ENCODE measurements at regions not wholly inside any gene's neighbourhood (a gene's known extent, or its start where the extent isn't known, plus 50 kb on each side); places are given as distances from the start of the nearest gene placed in this dataset.

GRCh38 chr19:29305268-29305667 lies 92.3 kb upstream of the UQCRFS1 start:
- TF ChIP-seq MAX (IDR thresholded peaks at IDR 0.05) = no peak
- no peak for TF ChIP-seq TAF1 (IDR thresholded peaks at IDR 0.05; ENCODE audit: low read depth)
- no peak for TF ChIP-seq RAD21 (IDR thresholded peaks at IDR 0.05; ENCODE audit: low read depth)
- TF ChIP-seq CEBPB (IDR thresholded peaks at IDR 0.05) = no peak
- TF ChIP-seq TEAD4 (IDR thresholded peaks at IDR 0.05) = no peak
- TF ChIP-seq TCF12 (IDR thresholded peaks at IDR 0.05; ENCODE audit: low read depth) = no peak
- no peak for TF ChIP-seq ZBTB7A (IDR thresholded peaks at IDR 0.05; ENCODE audit: low read depth)
